GM19455 (cell line): ENCODE measurements at regions not wholly inside any gene's neighbourhood (a gene's known extent, or its start where the extent isn't known, plus 50 kb on each side); places are given as distances from the start of the nearest gene placed in this dataset.

Experiments used
- ATAC-seq: cut with Tn5 transposase; IDR thresholded peaks from one replicate; pipeline ENCODE4 v1.9.1; 2021; ENCODE audit not compliant: unreplicated experiment

DNA sequence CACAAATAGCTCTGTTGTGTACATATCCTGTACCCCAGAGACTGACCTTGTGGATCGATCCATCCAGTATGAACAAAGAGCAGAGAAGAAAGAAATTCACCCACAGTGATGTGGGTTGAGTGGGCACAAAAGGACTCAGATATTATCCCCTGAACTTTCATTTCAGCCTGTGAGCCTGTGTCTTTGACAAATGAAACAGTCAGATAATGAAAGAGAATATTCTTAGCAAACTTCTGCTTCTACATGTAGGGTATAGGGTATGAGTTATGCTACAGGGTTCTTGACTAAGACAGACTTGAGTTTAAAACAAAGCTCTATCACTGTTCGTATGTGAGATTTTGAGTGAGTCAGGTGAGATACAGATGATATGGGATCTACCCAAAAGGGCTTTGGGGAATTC lies 359.7 kb downstream of the MAFB start:
- no peak for ATAC-seq

DNA sequence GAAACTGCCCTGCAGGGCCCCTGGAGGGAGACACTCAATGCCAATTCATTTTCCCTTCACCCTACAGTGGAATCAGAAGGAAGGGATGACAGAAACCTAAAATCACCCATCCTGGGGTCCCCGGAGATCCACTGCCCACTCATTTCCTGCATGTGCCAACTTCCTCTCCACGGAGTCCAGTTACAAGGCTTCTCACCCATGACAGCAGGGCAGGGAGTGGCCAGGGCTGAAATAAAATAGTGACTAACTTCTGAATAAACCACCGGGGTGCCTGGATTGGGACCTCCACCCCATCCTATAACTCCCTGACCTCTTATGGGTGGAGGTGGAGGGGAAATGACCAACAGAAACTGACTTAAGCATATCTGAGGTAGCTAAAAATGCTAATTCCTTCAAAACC lies 362.3 kb downstream of the MAFB start:
- no peak for ATAC-seq

DNA sequence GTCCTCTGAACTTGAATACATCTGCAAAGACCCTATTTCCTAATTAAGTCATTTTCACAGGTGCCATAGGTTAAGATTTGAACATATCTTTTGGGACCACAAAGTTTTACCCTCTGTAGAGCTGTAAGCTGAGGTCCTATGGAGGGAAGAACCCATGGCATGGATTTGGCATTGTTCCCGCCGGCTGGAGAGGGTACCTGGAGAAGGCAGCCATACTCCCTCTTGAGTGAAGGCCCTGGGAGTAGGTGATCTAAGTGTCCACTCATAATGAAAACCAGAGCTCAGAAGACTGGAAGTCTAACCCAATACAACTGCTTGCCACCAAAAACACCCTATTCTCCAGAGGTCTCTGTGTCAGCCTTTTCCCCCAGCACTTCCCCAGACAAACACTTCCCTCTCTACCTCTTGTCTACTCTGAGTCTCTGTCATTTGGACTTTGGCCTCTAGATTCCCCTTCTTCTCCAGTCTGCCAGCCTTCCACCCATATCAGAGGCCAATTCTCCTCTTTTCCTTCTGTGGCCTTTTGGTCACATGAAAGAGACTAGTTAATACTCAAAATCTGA lies 363.9 kb downstream of the MAFB start:
- ATAC-seq = no peak

DNA sequence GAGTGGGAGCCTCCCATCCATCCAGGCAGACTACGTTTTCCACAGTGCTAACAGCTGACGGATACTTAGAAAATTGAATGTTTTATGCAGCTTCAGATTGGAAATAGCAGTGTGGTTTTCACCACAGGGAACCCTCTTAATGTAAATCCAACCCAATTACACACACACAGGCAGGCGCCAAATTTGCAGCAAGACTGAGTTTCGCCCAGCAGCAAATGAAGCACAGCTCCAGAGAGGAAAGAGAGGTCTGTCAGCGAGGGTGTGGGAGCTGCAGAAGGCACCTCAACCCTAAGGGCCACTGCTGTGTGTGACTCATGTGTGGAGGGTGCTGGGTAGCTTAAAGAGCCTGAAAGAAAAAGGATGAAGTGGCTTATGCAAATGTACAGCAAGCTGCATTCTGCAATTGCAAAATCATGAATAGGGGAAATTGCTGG lies 365.7 kb downstream of the MAFB start:
- no peak for ATAC-seq

DNA sequence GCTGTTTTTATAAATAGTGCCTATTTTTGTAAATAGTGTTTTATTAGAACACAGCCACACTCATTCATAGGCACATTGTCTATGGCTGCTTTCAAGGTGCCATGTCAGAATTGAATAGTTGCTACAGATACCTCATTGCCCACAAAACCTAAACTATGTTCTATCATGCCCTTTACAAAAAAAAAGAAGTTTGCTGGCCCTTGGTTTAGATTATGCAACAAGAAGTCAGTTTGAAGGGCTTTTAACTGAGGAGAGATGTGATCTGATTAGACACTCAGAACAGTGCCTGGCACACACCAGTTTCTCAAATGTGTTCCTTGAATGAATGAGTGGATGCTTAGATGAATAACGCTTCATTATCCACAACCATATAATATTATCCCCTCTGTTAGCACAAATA lies 366.1 kb downstream of the MAFB start:
- no peak for ATAC-seq

DNA sequence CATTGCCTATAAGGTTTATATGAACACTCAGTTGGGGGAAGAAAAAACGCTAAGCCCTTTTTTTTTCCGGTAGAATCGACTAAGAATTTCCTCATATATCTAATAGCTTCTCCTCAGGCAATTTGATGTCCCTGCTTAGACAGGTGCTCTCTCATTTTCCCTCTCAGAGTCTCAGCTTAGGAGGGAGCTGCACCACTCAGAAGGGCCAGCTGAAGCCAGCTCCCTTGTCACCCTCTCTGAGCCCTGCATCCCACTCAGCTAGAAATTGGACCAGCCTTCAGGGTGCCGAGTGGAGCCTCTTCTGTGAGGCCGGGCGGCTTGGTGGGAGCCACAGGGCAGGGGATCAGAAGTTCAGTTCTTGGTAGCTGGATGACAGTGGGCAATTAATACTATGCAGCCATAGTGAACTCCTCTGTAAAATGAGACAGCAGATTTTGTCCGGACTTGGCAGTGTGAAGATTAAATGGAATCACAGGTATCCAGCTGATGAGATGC lies 368.5 kb downstream of the MAFB start:
- ATAC-seq = no peak

DNA sequence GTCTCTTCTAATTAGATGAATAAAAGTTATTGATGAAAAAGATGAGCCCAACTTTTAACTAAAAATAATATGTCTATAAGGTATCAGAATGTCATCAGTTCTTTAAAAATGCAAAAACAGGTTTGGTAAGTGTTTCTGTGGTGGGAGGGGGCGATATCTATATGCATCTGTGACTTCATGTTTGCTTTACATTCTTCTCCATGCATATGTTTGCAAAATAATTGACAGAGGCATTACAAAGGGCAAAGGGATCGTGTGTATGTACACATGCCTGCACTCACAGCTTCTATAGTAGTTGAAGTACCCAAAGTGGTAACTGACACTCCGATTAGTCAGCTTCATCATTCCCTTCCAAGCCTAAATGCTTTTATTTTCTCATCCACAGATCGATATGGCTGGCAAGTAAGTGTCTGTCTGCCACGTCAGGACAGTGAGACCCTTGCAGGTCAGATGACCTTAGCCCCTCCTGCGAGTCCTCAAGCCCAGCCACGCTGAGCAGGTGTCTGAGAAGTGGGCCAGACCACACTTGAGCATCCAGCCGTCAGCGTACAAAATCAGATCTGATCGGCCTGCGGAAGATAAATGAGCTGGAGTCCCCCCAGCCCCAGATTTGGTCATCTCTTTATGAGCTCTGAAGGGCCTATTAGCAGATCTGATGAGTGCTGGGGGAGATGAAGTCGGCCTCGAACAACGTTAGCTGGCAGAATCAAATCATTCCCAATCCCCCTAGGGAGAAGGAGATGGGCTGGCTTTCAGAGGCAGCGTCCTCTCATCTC lies 369.1 kb downstream of the MAFB start:
- no peak for ATAC-seq

DNA sequence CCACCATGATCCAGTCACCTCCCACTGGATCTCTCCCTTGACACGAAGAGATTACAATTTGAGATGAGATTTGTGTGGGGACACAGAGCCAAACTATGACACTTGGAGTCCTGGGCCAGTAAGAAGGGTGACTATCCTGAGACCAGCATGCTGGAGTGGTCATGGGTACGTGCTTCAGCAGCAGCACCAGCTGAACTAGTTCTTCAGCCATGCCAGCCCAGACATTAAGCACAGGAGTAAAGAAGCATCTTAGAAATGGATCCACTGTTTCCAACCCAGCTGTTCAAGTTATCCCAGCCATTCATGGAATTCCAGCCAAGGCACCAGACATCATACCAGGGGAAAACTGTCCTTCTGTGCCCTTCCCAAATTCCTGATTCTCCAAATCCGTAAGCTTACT lies 370.0 kb downstream of the MAFB start:
- no peak for ATAC-seq

DNA sequence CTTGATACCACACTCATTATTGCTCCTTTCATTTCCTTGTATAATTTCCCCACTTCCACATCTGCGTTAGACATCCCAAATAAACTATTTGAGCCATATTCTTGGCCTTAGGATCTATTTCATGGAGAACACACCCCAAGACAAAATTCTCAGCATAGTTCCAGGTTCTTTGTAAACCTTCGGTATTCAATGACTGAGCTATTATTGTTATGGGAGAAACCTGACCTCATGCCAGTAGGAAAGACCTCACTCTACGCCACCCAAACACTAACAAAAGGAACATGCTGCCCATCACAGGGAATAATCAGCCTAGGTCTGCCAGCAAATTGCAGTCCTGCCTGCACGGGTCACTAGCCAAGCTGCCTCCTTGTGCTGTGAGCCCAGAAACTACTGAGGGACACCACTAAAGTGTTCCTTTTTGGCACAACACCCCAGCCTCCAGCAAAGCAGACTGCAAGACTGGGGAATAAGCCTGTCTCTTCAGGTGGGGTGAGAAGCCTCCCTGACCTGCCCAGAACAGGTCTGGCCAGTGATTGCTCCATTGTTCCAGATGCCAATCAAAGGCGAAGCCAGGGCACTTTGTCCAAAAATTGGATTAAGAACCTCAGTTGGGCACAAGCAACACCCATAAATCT lies 371.8 kb downstream of the MAFB start:
- no peak for ATAC-seq

DNA sequence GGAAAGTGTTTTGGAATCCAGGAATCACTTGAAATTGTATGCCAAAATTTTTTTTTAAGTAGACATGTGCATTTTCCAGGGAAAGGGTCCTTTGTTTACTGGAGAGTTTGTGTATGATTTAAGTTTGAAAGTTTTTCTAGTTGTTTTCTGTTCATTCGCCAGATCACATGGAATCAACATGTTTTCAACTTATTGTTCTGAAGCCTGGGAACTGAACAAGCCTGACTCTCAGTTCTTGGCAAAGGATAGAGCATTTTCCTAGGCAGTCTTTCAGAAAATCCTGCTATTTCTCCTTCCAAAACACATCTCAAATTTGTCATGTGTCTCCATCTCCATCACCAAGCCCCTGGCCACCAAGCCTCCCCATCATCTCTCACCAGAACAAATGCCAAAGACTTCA lies 374.8 kb downstream of the MAFB start:
- no peak for ATAC-seq

DNA sequence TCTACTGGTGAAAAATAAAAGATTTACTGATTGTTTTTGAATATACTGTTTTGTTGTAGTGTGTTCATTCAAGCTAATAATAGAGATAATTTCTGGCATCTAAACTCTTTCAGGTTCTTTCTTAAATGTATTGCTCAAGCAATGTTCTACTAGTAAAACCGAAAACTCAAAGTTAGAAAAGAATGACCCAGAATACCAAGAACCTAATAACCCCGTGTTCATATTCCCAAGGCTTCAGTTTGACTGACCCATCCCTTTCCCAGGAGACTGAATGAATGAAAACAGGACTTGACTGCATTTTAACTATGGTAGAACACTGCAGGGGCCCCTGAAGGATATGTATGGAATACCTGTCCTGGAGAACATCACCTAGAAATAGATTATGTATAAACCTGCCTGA lies 375.3 kb downstream of the MAFB start:
- no peak for ATAC-seq

DNA sequence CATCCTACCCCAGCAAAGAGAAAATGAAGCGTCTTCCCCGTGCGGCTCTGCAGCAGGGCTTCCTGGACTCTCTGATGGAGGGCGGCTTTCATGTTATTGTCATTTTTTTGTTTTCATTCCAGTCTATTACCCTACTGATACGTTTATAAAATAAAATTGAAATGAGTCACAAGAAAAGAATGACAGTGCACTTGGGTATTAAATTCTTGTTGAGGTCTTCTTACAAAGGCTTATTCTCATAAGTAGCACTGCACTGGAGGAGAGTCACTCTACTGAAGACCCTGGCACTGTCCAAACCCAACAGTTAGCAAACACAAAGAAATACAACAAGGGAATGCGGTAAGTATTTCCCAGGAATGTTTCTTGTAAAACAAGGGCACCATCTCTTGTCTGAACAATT lies 379.3 kb downstream of the MAFB start:
- no peak for ATAC-seq

DNA sequence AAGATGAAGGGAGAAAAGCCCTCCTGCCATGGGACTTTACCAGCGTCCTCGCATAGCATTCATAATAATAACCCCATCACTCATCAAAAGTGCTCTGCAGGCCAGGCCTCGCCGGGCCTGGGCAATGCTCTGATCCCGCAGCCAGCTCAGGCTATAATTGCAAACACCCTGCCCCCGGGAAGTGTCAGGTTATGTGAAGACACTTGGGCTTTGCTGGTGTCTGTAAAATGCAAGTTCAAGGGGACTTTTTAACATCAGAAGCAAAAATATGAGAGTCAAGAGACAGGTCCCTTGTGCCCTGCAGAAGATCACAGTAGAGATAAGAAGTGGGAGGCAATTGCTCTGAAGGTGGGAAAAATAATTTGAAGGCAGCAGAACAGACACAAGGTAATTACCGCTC lies 381.0 kb downstream of the MAFB start:
- ATAC-seq = no peak

DNA sequence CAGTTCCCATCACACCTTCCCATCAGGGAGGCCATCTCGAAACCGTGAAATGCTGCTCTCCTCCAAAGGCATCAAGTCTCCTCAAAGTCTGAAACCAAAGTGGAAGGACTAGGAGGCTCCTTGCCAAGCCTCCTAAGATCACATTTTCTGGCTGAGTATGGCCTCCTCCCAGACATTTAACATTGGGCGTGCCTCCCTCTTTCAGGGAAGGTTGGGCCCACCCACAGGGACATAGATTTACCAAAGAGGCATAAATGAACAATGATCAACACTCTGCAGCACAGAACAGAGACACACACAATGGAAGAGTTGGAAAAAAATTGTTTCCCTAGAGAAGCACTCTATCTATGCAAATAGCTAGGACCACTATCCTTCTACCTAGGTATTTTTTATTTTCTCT lies 381.8 kb downstream of the MAFB start:
- no peak for ATAC-seq

DNA sequence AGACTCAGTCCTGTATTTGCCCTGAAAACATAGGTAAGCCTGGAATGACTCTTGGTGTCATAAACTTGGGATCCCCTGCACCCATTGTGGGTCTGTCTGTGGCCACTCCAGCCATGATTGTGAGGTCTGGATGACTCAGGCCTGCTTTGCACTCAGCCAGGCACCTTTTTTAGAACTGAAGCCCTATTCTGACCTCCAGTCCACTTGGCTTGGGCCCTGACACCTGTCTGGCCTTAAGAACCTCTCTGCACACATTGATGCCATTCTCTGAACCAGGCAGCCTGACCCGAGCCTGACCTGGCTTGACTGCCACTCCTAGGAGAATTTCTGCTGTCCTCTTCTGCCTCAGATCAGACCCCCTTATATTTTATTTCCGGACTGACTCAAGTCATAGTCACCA lies 383.7 kb downstream of the MAFB start:
- no peak for ATAC-seq

DNA sequence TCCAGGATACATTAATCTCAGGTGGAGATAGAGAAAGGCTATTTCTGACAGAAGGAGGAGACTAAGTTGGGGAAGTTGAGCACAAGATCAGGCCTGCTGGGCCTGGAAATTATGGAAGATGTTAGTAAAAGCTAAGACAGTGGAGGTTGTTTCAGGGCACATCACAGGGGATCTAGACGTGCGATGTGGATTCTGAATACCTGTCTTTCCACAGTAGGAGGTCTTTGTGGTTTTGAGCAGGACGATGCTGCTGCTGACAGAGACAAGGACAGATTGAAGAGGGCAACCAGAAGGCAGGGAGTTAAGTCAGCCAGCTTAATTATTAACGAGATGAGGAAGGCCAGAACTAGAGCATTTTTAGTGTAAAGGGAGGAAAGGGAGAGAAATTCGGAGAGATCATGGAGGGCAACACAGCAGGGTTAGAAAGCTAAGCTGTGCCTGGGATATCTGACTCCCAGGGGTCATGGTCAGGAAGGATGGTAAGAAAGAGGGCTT lies 384.9 kb downstream of the MAFB start:
- ATAC-seq = no peak

DNA sequence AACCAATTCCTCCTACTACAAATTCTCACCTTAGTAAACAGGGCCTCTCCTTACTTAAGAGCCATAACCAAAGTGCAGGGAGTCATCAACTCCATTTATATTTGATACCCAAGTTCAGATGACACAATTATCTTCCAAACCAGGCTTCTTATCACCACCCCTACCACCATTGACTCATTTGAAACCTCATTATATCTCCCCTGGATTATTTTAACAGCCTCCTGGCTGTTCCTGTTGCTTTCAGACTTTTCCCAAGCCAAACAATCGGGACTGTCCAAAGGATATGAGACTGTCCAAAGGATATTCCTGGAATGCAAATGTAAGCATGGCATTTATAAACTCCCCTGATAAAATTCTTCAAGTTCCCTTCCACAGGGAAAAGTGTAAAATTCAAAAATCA lies 394.3 kb downstream of the MAFB start:
- no peak for ATAC-seq

DNA sequence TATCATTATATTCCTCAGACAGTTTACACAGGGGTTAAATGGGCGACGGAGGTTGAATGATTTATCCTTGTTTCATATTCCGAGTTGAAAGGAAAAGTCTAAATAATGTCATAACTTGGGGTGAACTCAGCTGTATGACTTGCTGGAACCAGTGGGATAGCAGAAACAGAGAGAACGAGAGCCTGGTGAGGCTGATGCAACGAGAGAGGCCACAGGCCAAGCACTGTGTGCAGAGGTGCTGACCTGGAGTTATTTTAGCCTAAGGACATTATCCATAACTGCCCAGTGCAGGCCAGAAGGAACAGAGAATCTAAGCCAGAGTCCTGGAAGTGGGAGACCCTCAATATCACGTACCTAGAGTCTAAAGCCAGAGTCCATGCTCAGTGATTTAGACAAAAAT lies 394.9 kb downstream of the MAFB start:
- ATAC-seq = no peak

DNA sequence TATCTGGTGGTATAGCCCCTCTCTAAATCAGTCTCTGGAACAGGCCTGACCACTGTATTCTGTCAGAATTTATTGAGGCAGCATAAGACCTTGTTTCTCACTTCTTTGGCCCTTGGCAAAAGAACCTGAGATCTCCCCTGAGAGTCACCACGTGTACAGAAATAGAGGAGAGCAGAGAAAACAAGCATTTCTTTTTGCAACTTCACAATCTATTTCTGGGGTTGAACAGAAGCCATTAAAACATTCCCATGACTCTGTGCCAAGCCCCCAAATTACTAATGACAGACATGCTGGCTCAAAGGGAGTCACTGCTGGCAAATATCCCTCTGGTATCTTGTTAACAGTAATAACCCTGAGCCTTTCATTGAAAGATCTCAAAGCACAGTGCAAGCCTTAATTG lies 395.3 kb downstream of the MAFB start:
- no peak for ATAC-seq

DNA sequence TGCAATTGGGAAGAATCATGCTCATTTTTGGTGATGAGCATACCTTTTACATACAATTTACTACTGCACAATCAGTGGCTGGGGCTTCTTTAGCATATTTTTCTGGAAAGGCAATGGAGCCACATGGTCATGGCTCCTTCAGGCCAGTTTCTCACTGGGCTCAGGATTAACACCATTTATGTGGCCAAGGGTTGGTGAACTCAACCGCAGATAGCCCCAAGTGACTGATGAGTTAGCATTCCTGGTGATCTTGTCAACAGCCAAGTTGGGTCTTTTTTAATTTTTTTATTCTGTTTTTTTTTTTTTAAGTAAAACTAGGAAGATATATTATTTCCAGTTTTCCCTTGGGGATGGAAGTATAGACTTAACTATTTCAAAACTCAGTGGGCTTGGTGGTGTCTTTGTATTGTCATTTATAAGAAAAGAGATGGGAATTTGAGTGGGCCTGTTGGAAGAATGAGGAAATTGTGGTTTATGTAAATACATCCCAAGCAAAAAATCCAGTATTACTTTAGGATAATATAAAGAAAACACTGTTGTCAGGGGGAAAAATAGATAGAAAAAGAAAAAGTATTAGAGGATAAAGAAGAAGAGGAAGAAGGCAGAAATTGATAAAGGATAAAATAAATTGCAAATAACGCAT lies 397.4 kb downstream of the MAFB start:
- ATAC-seq = no peak

DNA sequence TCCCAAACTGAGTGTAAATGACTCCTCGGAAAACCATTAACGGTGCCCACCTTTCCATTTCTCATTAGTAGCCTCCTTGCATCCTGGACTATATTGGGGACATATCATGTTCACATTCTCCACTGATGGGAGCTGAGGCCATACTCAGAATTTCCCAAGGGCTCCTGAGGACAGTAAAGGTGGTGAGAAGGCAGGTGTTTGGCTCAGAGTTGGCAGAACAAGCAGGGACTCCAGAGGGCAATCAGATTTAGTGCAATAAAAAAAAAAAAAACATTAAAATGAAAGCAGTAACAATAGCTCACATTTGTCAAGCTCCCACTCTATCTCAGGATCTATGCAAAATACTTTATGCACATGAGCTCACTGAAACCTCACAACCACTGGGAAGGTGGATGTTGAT lies 401.4 kb downstream of the MAFB start:
- ATAC-seq = no peak
